Nephron (organoid): ENCODE measurements at regions not wholly inside any gene's neighbourhood (a gene's known extent, or its start where the extent isn't known, plus 50 kb on each side); places are given as distances from the start of the nearest gene placed in this dataset.

ENCODE experiments used
- H3K27ac Mint-ChIP-seq, 3 experiments: 2 replicates each; pipeline ENCODE4 v1.8.0; 2020; ENCODE audit warnings: mixed read lengths in 3 of 3, mild to moderate bottlenecking in 2 of 3, moderate library complexity in 1 of 3
- H3K27me3 Mint-ChIP-seq: 2 replicates; pipeline ENCODE4 v1.8.0; 2021; ENCODE audit warnings: low read depth, mild to moderate bottlenecking, moderate library complexity, mixed read lengths
- H3K36me3 Mint-ChIP-seq: 2 replicates; pipeline ENCODE4 v1.8.0; 2020; ENCODE audit warnings: low read depth, mixed read lengths
- H3K4me1 Mint-ChIP-seq: 2 replicates; pipeline ENCODE4 v1.8.0; 2020; ENCODE audit warnings: mixed read lengths
- H3K4me3 Mint-ChIP-seq, 3 experiments: 2 replicates each; pipeline ENCODE4 v1.8.0; 2020; ENCODE audit warnings: mild to moderate bottlenecking in 3 of 3, mixed read lengths in 3 of 3, moderate library complexity in 2 of 3
- H3K9me3 Mint-ChIP-seq: 2 replicates; pipeline ENCODE4 v1.8.0; 2020; ENCODE audit warnings: mixed read lengths
- TF ChIP-seq, protein P1 (sequence below), 3 experiments: fragments of 200-600 bp; sonication (generic); IDR thresholded peaks; one replicate each; pipeline ENCODE4 v1.5.0; 2021; ENCODE audit warnings: antibody characterized with exemption in 3 of 3; ENCODE audit not compliant: unreplicated experiment in 3 of 3

GRCh38 chr3:148604270-148605085 is 93.2 kb upstream of the AGTR1 start:
- peaks cover 22% of the 10 kb centered on the region for H3K4me1 Mint-ChIP-seq
- H3K36me3 Mint-ChIP-seq: no peaks in the 10 kb centered on the region
- TF ChIP-seq, protein P1, sequence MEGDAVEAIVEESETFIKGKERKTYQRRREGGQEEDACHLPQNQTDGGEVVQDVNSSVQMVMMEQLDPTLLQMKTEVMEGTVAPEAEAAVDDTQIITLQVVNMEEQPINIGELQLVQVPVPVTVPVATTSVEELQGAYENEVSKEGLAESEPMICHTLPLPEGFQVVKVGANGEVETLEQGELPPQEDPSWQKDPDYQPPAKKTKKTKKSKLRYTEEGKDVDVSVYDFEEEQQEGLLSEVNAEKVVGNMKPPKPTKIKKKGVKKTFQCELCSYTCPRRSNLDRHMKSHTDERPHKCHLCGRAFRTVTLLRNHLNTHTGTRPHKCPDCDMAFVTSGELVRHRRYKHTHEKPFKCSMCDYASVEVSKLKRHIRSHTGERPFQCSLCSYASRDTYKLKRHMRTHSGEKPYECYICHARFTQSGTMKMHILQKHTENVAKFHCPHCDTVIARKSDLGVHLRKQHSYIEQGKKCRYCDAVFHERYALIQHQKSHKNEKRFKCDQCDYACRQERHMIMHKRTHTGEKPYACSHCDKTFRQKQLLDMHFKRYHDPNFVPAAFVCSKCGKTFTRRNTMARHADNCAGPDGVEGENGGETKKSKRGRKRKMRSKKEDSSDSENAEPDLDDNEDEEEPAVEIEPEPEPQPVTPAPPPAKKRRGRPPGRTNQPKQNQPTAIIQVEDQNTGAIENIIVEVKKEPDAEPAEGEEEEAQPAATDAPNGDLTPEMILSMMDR (IDR thresholded peaks at IDR 0.05; ENCODE audit: unreplicated experiment in 3 of 3): no peak
- no peak overlapping the region for H3K4me3 Mint-ChIP-seq
- peak overlapping the region; percentile 31 to 91 (median 54) for H3K27ac Mint-ChIP-seq
- no peaks in the 10 kb centered on the region for H3K9me3 Mint-ChIP-seq
- peaks cover 4% of the 10 kb centered on the region for H3K27me3 Mint-ChIP-seq

DNA sequence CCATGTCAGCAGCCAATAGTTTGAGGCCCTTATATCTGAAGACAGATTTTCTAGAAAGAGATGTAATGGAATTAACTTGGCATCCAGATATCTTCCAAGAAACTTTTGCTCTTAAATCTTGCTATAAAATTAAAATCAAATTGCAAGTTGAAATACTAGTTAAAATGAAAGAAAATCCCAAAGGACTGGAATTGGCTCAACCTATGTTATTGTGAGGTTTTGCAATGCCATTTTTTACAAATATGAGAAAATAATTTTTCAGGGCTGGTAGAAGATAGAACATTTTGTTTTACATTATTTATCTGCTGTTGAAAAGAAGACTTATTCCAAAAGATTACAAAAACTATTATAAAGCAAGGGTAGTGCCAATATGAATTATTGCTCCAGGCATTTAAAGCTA is 92.2 kb upstream of the AGTR1 start:
- H3K36me3 Mint-ChIP-seq: no peaks in the 10 kb centered on the region
- peak overlapping the region in 1 of 3 experiments; percentile 33 for H3K27ac Mint-ChIP-seq
- TF ChIP-seq, protein P1 (IDR thresholded peaks at IDR 0.05; ENCODE audit: unreplicated experiment in 3 of 3): no peak
- peaks cover 22% of the 10 kb centered on the region for H3K4me1 Mint-ChIP-seq
- peaks cover 4% of the 10 kb centered on the region for H3K27me3 Mint-ChIP-seq
- no peaks in the 10 kb centered on the region for H3K9me3 Mint-ChIP-seq
- H3K4me3 Mint-ChIP-seq: no peak overlapping the region

GRCh38 chr3:148606979-148607378 is 90.7 kb upstream of the AGTR1 start:
- Mint-ChIP-seq H3K9me3 (no peaks in the 10 kb centered on the region), H3K4me1 (peaks cover 12% of the 10 kb centered on the region), H3K27me3 (peaks cover 4% of the 10 kb centered on the region), H3K4me3 (no peak overlapping the region), H3K27ac (no peak overlapping the region), H3K36me3 (no peaks in the 10 kb centered on the region)
- TF ChIP-seq, protein P1 (IDR thresholded peaks at IDR 0.05; ENCODE audit: unreplicated experiment in 3 of 3): no peak

DNA sequence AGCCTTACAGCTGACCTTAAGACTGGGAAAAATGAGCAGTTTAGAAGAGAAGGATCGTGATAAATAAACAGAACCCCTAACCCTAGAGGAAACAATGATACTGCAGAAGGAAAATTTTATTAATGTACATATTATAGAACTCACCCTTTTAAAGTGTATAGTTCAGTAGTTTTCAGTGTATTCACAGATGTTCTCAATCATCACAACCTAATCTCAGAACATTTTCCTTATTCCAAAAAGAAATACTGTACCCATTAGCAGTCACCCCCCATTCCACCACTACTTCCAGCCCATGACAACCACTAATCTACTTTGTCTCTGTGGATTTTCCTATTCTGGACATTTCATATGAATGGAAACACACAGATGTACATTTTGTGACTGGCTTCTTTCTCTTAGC is 90.2 kb upstream of the AGTR1 start:
- H3K4me1 Mint-ChIP-seq: peaks cover 6% of the 10 kb centered on the region
- TF ChIP-seq, protein P1 (IDR thresholded peaks at IDR 0.05; ENCODE audit: unreplicated experiment in 3 of 3): no peak
- peaks cover 4% of the 10 kb centered on the region for H3K27me3 Mint-ChIP-seq
- no peaks in the 10 kb centered on the region for H3K9me3 Mint-ChIP-seq
- no peaks in the 10 kb centered on the region for H3K36me3 Mint-ChIP-seq
- no peak overlapping the region for H3K4me3 Mint-ChIP-seq
- H3K27ac Mint-ChIP-seq: no peak overlapping the region

DNA sequence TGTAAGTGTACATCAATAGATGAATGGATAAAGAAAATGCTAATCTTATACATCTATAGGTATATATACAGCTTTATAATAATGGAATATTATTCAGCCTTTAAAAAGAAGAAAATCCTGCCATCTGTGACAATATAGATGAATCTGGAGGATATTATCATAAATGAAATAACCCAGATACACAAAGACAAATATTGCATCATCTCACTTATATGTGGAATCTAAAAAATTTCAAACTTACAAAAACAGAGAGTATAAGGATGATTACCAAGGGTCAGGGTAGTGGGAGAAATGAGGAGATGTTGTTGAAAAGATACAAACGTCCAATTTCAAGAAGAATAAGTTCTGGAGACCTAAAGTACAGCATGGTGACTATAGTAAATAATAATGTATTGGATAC is 85.4 kb upstream of the AGTR1 start:
- H3K4me1 Mint-ChIP-seq: peaks cover 5% of the 10 kb centered on the region
- TF ChIP-seq, protein P1 (IDR thresholded peaks at IDR 0.05; ENCODE audit: unreplicated experiment in 3 of 3): no peak
- no peaks in the 10 kb centered on the region for H3K9me3 Mint-ChIP-seq
- H3K4me3 Mint-ChIP-seq: no peak overlapping the region
- H3K27ac Mint-ChIP-seq: no peak overlapping the region
- H3K36me3 Mint-ChIP-seq: no peaks in the 10 kb centered on the region
- peaks cover 4% of the 10 kb centered on the region for H3K27me3 Mint-ChIP-seq

DNA sequence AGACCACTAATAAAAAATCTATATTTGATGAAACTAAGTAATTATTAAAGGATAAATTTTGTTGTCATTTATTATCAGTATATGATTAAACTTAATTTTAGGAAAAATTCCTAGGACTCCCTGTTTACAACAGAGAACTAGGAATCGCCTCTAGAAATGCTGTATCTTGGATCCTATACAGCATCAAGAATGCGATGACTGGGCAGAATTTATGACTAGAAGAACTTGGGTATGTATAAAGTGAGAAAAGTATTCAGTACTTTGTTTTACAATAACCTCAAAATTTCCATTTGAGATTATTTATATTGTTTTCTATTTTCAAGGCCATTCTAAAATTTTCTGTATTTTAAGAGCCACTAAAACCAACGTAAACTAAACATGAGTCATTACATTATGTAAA is 82.3 kb upstream of the AGTR1 start:
- Mint-ChIP-seq H3K27ac (no peak overlapping the region), H3K36me3 (no peaks in the 10 kb centered on the region), H3K4me3 (no peak overlapping the region), H3K4me1 (peaks cover 5% of the 10 kb centered on the region), H3K9me3 (no peaks in the 10 kb centered on the region), H3K27me3 (no peaks in the 10 kb centered on the region)
- TF ChIP-seq, protein P1 (IDR thresholded peaks at IDR 0.05; ENCODE audit: unreplicated experiment in 3 of 3): no peak
